HG02798 (cell line): ENCODE measurements at regions not wholly inside any gene's neighbourhood (a gene's known extent, or its start where the extent isn't known, plus 50 kb on each side); places are given as distances from the start of the nearest gene placed in this dataset.

Source experiments
- ATAC-seq: cut with Tn5 transposase; IDR thresholded peaks from one replicate; pipeline ENCODE4 v1.9.1; 2021; ENCODE audit warnings: mild to moderate bottlenecking; ENCODE audit not compliant: unreplicated experiment, poor library complexity

DNA sequence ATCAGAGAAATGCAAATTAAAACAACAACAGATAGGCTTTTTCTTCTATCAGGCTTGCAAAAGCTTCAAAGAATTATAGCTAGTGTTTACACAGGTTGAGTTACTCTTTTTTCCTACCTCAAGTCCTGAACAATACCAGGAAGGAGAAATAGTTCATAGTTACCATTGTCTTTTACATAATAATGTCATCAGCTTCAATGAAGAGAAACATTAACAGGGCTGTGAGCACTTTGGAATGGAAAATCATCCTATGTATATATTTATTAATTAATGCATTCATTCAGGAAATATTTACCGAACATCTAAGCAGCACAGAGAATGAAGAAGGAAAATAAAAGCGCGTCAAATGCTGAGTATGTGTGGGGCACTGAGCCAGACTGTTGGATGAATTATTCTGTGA, 197.3 kb downstream of the ZBTB18 start:
- ATAC-seq, result no peak

DNA sequence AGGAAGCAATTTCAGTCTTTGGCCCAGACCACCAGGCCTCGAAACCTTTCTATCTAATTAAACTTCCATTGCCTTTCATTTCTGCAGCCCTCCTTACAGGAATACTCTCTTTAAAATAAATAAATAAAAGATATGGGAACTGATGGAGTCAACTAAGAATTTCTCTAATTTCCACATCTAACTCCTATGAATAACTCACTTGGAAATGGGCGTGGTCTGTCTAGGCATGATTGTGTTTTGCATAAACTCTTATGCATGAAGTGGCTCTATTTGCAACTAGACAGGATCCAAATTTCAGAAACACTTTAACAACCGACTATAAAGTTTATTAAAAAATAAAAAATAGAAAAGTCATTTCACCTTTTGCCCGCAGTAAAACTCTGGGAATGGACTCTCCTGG, 199.5 kb downstream of the ADSS2 start:
- ATAC-seq, result no peak

DNA sequence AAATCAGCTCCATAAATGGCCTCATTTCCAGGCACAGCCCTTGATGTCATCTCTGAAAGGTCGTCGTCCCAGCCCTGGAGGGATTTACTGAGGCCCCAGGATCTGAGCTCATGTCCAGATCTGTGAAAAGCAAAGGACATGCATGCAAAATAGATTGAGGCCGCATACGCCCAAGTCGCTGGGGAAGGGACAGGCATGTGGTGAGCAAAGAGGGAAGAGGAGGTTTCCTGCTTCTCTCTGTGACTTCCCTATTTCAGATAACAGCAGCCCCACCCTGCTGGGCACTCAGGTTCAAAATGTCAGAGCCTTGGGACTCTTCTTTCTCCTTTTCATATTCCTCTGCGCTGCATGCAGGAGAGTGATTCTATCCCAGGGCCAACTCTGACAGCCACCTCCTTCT, 197.2 kb downstream of the ADSS2 start:
- ATAC-seq, result no peak

DNA sequence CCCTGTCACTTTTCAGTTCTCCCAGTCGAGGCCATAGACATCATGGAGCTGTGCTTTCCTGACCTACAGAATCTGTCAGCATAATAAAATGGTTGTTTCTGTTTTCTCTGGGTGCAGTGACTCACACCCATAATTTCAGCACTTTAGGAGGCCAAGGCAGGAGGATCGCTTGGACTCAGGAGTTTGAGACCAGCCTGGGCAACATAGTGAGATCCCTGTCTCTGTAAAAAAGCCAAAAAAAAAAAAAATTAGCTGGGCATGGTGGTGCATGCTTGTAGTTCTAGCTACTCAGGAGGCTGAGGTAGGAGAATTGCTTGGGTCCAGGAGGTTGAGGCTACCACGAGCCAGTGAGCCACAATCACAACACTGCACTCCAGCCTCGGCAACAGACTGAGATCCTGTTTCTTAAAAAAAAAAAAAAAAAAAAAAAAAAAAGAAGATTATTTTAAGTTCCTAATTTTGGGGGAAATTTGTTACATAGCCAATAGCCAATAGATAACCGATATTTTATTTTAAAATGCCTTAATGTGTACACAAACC, 196.2 kb downstream of the ADSS2 start:
- ATAC-seq, result no peak

DNA sequence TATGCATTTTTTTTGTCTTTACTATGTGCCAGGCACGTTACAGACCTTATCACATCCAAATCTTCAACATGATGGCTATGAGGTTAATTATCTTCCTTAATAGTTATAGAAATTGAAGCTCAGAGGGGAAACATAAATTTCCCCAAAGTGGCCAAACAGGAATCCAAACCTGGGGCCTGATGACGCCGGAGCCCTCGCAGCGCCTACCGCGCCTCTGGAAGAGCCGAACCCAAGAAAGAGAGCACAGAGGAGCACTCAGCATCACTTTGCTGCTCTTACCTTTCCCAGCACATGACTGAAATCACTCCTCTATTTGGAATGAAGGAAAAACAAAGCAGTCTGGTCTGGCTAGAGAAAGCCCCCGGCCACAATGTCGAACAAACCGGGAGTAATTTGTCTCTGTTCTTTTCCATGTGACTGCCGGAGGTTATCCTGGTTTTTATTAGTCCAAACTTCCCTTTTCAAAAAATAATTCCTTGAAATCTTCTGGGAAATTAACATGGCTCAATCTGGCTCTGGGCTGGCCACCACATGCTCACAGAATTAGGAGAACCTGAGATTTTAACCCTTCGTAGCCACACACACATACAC, 195.5 kb downstream of the ADSS2 start:
- ATAC-seq, result no peak

DNA sequence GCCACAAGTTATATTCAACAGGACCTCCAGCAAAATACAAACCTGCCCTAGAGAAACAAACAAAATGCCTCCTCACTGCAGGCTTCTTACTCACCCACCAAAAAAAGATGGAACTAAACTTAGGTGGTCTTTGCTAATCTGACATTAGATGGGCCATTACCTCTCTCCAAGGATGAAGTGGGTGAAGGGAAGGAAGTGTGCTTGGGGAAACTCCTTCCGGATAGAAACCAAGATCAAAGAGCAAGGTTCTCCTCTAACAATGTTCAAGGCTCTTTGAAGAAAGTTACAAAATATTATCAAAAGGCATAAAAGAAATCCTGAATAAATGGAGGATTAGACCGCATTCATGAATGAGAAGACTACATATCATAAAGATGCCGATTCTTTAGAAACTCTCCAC, 187.5 kb downstream of the ADSS2 start:
- ATAC-seq, result no peak

DNA sequence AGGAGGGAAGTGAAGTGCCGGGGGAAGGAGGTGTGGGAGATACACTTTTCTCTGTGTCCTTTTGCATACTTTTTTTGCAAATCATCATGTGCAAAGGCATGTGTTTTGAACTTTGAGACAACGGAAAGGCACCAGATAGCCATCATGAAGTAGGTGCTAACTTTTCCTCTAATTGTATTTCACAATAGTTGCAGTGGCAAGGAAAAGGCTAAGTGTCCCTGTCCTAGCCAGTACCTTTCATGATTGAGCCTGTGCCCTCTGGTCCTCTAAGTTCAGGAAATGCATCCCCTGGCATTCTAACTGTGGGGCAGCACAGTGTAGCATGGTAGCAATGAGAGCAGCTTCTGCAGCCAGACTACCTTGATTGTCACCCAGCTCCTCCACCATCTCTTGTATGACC, 186.2 kb downstream of the ADSS2 start:
- ATAC-seq, result no peak

DNA sequence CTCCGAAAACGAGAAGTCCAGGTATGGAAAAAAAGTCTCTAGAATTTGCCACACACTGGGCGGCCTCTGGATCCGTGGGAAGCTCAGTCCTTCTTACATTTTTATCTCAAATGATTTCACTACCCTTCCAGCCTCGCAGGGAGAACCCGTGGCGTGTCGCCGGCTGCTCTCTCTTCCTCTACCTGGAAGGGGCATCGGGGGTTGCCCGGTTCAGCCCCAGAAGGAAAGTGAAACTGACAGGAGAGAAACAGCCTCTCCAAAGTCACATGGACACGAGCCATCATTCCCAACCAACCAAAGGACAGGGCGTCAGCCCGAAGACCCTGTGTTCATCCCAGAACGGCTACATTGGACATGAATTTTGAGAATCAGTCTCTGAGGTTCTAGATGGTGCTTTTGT, 182.5 kb downstream of the ADSS2 start:
- no peak for ATAC-seq

DNA sequence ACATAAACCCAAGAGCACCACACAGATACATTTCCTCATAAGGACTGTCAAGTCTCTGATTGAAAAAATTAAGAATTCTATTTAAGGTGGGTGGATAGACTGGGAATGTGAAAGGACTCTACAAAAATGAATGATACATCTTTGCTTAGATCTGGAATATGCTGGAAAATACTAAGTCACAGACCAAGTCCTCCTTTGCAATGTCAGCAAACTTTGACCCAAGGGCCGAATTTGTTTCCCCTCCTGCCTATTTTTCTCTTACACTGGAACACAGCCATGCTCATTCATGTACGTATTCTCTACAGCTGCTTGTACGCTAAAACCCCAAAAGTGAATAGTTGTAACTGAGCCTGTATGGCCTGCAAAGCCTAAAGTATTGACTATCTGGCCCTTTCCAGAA, 180.7 kb downstream of the ADSS2 start:
- no peak for ATAC-seq

DNA sequence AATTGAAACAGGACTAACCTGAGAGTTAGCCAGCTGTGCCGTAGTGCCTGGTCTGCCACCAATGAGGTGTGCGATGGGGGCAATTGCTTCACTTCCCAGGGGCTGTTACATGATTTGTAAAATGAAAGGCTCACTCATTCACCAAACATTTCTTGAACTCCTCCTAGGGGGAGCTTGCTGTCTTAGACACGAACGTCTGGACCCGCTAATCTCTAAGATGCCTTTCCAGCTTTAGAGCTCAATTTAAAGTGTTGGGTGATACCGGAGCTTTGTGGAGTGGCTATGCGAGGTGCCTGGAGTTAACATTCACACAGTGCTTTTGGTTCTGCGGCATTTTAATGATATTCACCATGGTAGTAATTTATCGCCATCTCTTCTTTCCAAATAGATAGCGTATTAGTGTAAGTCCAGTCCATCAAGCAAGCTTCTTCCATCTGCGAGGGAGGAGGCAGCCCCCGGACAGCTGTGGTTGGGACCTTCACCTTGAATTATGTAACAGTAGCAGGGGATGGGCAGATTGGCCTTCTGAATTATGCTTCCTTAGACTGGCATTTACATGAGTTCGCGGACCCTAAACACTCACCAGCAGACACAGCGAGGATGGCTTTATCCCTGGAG, 179.9 kb downstream of the ADSS2 start:
- ATAC-seq, result no peak

DNA sequence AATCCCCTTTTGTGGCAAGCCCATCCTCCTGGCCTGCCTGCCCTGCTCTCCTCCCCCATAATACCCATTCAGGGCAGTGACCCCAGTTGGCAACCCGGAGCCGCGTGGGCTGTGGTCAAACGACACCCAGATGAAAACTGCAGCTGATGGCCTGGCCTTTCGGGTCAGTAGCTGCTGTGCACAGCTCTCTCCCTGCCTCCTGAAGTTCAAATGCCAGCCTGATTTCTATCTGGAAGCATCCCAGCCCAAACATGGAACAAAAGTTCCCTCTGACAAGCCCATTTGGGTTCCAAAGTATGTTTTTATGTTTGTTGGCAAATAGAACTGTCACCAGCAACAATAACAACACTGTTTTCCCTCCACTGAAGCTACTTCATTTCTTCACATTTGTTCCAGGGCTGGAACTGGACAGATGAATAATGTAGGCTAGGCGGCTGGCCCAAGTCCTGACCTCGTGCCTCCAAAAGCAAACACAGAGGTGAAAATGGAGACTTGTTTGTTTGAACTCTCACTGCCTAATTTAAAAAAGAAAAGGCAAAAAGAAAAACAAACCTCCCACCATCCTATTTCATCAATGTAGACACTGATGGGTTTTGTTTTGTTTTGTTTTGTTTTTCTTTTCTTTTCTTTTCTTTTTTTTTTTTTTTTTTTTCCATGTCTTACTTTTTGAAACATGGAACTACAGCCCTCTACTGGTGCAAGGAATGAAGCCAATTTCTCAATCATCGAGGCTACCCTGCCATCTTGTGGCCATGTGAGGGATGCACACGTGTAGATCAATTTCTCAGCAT, 179.0 kb downstream of the ADSS2 start:
- ATAC-seq, result peak; percentile 87

DNA sequence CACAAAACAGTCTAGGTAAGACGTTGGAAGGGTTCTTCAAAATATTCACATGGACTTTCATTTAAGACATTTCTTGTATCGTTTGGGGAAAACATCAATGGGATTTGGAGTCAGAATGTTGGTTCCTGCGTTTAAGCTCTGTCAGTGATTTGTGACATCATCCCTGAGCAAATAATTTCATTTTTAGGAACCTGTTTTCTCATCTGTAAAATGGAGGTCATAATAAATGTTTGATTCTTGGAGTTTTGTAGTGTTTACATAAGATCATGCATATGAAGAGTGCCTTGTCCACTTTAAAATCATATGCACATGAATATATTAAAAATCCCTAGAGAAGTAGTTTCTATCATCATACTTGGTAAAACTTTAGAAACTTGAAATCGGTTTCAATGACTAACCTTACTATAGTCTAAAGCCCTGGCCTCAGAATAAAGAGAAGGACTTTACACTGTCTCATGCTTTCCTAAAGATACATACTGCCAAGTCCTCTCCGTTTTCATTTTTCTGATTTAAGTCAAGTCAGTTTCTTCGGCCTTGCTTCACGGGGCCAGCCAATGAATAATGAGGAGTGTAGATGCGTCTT, 178.4 kb downstream of the ADSS2 start:
- ATAC-seq, result no peak

DNA sequence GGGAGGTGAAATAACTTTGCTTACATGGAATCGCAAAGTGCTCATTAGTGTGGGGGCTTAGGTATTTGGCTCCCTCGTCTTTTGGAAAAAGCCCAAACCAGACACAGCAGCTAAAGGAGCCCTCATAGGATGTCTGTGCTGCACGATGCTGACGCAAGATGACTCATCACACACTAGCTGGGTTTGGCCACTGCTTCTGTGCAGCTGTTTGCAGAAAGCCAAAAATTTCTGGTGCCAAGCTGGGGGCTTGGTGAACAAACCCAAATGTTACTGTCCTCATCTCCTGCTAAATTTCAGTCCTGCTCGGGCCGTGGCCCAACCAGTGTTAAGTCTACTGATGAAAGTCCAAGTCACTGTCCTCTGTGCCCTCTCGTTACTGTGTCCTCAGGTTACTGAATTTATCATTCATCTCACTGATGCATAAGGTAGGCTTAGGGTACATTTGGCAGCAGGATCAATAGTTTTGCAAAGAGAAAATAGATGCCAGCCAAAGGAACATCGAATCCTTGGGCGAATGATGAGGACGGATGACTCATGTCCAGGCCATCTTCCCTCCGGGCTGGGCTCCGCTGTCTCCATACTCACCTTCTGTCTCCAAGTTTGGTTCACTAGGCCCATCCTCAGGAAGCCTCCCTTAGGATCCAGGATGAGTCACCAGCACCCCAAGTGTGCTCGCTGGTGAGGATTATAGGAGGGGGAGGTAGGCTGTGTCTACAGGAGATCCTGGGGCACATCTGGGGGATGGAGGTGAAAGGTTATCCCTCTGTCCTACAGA, 177.7 kb downstream of the ADSS2 start:
- ATAC-seq, result no peak

DNA sequence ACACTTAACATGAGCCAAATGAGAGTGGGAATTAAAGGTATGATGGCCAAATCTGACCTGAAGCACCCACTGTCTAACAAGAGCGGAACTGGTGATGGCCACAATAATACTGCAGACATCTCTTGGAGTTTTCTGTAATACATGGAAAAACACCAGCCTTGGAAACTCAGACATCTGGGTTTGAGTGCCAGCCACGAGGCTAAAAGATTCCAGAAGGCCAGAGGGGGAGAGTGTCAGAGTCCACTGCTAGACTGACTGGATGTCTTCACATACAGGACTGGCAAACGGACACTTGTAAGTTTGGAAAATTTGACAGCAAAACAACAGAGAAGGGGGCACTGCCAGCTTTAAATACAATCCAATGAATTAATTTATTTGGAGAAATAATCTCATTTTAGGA, 175.1 kb downstream of the ADSS2 start:
- ATAC-seq, result no peak

DNA sequence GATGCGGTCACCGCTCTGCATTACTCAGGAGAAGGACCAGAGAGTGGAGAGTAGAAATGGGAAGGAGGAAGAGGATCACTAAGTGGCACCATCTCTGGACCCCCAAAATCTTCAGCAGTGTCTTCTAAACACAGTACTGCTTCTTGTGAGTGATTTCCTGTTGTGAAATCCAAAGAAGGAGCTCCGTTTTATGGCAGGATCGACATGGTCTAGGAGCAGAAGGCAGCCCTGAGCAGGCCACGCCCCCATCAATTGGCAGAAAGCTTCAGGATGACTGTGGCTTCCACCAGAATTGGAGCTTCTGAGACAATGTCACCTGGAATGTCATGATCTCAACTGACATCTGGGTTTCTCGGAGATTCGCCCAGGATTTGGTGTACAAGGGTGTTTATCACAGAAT, 171.5 kb downstream of the ADSS2 start:
- no peak for ATAC-seq

DNA sequence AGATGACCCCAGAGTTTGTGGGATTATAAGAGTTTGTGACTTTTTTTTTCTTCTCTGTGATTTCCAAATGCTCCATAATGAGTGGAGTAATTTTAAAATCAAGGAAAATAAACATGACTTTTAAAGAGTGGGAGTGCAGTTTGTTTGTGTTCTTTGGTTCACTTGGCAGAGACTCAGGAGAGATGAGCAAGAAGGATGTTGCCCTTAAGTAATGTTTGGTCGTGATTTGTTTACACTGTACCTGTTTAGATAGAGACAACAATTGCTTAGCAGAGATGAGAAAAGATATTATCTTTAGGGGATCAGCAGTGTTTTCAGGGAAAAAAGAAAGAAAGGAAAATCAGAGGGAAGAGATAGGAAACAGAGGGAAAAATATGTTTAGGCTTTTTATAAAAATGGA, 170.8 kb downstream of the ADSS2 start:
- ATAC-seq, result no peak

DNA sequence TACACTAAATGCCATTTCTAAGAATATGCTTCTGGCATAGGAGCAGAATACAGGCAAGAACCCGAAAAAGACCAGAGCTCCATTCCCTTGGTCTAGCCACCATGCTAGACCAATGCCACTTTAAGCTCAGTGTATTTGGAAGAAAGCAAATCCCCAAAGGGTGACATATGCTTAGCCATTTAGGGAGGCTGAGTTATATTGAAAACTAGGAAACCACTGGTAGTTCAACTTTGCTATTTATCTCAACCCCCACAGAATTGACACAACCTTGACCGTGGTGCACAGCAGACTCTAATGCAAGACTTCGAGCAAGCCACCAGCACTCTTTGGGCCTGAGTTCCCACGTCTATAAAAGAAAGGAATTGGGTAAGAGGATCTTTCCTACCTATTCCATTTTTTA, 167.9 kb downstream of the ADSS2 start:
- no peak for ATAC-seq

DNA sequence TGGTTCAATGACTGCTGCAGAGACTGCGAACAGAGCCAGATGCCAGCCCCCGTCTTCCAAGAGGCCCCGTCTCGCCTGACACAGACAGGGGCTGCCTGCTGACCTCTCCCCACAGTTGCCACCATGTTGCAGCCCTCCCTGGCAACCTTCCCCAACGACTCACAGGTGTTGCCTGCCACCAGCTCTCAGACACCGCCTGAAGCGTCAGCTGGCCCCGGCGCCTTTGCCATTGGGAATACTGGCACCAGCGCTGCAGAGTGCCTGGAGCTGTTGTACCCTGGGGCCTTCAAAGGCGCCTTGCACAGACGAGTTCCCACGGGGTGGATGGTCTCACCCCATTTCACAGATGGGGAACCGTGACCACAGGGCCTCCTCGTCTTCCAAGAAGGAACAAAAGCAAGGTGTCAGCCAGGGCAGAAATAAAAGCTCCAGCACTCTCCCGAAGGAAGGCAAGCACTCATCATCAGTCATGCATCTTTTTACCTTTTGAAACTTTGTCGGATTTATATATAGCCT, 167.0 kb downstream of the ADSS2 start:
- no peak for ATAC-seq

DNA sequence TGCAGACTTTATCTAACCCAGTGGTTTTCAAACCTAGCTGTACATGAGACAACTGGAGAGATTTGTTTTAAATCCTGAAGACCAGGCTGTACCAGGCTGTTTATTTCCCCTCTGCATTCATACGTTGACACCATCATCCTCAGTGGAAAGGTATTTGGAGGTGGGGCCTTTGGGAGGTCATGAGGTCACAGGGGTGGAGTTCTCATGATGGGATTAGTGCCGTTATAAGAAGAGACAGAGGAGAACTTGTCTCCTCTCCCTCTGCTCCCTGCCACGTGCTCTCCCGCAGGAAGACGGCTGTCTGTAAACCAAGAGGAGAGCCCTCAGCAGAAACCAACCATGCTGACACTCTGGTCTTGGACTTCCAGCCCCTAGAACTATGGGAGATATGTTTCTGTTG, 165.4 kb downstream of the ADSS2 start:
- no peak for ATAC-seq

DNA sequence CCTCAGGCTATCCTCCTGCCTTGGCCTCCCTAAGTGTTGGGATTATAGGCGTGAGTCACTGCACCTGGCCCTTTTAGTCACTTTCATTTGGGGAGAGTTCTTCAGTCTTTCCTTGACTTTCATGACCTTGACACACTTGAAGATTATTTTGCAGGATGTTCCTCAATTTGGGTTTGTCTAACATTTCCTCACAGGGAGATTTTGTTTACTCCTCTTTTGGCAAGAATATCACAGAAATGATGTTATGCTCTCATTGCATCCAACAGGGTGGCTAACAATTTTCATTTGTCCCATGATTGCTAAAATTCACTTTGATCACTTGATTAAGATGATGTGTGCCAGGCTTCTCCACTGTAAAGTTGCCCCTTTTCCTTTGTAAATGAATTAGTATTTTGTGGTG, 164.0 kb downstream of the ADSS2 start:
- no peak for ATAC-seq
